ENCODE measurements at regions not wholly inside any gene's neighbourhood (a gene's known extent, or its start where the extent isn't known, plus 50 kb on each side); places are given as distances from the start of the nearest gene placed in this dataset.
"Not testable (repeated sequence)": the region's sequence is repeated elsewhere in the genome, so short reads cannot be mapped to it uniquely, and the experiment has no call there.

GRCh38 chr6:15109338-15110090 is 136.4 kb upstream of the JARID2 start:
- intact Hi-C loops (cut with DNase I) = no loop called here
- DNase-seq (ENCODE audit: low spot score) = no peak

- DNase-seq (ENCODE audit: low spot score) = no peak
Observed at GRCh38 chr6:15110726-15111354, 135.0 kb upstream of the JARID2 start.

DNA sequence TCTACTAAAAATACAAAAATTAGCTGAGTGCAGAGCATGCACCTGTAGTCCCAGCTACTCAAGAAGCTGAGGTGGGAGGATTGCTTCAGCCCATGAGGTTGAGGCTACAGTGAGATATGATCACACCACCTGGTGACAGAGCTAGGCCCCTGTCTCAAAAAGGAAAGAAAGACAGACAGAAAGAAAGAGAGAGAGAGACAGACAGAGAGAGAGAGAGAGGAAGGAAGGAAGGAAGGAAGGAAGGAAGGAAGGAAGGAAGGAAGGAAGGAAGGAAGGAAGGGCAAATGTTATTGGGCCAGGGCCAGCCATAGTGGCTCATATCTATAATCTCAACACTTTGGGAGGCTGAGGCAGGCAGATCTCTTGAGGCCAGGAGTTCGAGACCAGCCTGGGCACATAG is 134.3 kb upstream of the JARID2 start:
- intact Hi-C loops (cut with DNase I); DNase-seq (ENCODE audit: low spot score): not testable (repeated sequence)

More at GRCh38 chr6:15110726-15111354, 135.0 kb upstream of the JARID2 start:
- intact Hi-C loops (cut with DNase I) = no loop called here

- intact Hi-C loops (cut with DNase I) = no loop called here
- DNase-seq (ENCODE audit: low spot score) = no peak
Observed at GRCh38 chr6:15113587-15113986, 132.3 kb upstream of the JARID2 start.

DNA sequence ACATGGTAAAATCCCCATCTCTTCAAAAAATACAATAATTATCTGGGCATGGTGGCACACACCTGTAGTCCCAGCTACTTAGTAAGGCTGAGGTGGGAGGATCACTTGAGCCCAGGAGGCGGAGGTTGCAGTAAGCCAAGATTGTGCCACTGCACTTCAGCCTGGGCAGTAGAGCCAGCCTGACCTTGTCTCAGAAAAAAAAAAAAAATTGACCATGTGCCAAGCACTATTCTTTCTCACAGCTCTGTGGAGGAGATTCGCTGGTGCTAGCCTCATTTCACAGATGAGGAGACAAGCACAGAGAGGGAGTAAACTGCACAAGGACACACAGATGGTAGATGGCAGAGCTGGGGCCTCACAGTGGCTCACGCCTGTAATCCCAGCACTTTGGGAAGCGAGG is 131.8 kb upstream of the JARID2 start:
- intact Hi-C loops (cut with DNase I) = no loop called here
- DNase-seq (ENCODE audit: low spot score) = no peak

- no peak for DNase-seq (ENCODE audit: low spot score)
- intact Hi-C loops (cut with DNase I) = no loop called here
Observed at GRCh38 chr6:15116889-15117288, 129.0 kb upstream of the JARID2 start.

DNA sequence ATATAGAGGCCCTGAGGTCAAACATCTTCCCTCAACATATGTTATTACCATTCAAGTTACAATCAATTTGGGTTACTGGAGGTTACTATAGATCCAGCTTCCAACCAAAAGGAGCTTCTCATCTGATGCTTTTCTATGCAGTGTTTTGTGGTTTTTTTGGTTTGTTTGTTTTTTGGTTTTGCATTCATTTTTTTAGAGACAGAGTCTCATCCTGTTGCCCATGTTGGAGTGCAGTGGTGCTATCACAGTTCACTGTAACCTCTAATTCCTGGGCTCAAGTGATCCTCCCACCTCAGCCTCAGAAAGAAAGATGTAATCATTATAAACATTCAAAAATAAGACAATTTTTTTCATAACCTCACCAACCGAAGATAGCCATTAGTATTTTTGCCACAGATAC is 124.4 kb upstream of the JARID2 start:
- intact Hi-C loops (cut with DNase I) = no loop called here
- DNase-seq (ENCODE audit: low spot score) = no peak

- intact Hi-C loops (cut with DNase I) = no loop called here
- DNase-seq (ENCODE audit: low spot score) = no peak
Observed at GRCh38 chr6:15121977-15122550, 123.8 kb upstream of the JARID2 start.

GRCh38 chr6:15129887-15130286 is 116.0 kb upstream of the JARID2 start:
- intact Hi-C loops (cut with DNase I) = no loop called here
- DNase-seq (ENCODE audit: low spot score) = no peak

- no peak for DNase-seq (ENCODE audit: low spot score)
- intact Hi-C loops (cut with DNase I) = no loop called here
Observed at GRCh38 chr6:15131234-15131633, 114.6 kb upstream of the JARID2 start.

DNA sequence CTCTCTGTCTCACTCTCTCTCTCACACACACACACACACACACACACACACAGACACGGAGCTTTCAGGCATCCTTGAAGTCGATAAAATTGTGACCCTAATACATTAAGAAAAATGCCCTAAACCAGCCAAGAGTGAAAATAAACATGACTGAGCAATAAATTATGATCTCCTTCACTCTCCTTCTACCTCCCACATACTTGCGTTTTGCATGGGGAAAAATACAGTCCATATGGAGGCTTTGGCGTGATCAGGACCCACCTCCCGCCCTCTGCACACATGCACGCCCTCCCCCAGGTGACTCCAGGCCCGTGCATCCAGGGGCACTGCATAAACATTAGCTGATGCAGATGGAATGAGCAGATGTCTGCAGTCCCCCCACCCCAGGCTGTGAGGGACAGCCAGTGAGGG is 114.2 kb upstream of the JARID2 start:
- no peak for DNase-seq (ENCODE audit: low spot score)
- intact Hi-C loops (cut with DNase I) = loop anchor here in 1 of 2 donors (2.0 kb wide), 1 partner anchor 205 kb away; no protein-coding TSS in a partner anchor

- intact Hi-C loops (cut with DNase I) = loop anchor here in 1 of 2 donors (2.0 kb wide), 1 partner anchor 205 kb away; no protein-coding TSS in a partner anchor
- no peak for DNase-seq (ENCODE audit: low spot score)
Observed at GRCh38 chr6:15132167-15132566, 113.7 kb upstream of the JARID2 start.

DNA sequence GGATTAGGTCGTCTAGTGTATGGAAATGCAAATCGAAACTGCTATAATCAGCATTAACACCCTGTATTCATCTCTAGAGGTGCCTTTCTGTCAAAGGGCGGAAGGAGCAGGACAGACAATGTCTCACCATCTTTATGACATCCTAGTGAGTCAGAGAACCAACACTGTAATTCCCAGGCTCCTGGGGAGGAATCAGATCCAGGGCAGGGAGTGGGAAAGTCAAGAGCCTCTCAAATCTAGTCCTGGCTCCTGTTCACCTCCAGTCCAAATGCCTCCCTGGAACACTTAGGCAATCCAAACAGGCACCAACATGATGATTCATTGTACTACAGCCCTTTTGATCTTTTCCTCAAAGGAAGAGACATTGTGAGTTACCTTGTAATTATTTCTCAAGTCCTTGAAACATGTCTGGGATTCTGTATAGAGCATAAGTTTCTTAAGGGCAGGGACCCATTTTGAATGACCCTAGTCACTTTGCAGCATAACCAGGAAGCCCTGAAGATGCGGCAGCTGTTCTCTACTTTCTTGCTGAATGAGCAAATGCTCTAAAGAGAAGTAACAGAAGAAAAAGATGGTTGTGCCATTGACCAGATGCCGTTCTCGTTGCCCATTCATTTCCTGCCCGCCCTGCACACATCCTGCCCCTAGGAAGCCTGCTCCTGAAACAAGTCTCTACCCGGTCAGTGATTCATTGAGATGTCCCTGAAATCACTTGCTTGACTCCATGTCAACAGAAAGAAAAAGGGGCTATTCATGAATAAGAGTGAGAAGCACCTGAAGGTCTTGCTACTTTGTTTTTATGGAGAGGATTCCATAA is 112.8 kb upstream of the JARID2 start:
- no peak for DNase-seq (ENCODE audit: low spot score)

DNA sequence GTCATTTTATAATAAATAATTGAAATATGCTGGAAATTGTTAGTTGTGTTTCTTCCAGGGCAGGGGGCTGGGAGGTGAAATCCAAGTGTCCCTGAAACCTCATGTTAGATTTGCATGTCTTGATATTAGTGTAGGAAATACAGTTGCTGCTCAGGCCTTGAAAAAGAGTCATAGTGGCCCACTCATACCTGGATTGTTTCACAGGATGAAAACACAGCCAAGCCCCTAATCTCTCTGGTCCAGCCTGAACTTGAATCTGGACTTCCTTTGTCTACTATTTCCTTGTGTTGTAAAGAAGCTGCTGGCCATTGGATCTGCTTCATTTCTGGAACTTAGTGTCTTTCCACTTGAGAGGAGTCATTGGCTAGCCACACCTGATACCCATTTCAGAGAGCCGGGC is 108.8 kb upstream of the JARID2 start:
- no peak for DNase-seq (ENCODE audit: low spot score)
- intact Hi-C loops (cut with DNase I) = no loop called here

More for the DNA sequence above, 112.8 kb upstream of the JARID2 start:
- intact Hi-C loops (cut with DNase I) = loop anchor here in 1 of 2 donors (2.0 kb wide), 1 partner anchor 204 kb away; no protein-coding TSS in a partner anchor

- intact Hi-C loops (cut with DNase I) = no loop called here
- DNase-seq (ENCODE audit: low spot score) = no peak
Observed at GRCh38 chr6:15143086-15143485, 102.8 kb upstream of the JARID2 start.

- intact Hi-C loops (cut with DNase I) = no loop called here
Observed at GRCh38 chr6:15143540-15143939, 102.3 kb upstream of the JARID2 start.

DNA sequence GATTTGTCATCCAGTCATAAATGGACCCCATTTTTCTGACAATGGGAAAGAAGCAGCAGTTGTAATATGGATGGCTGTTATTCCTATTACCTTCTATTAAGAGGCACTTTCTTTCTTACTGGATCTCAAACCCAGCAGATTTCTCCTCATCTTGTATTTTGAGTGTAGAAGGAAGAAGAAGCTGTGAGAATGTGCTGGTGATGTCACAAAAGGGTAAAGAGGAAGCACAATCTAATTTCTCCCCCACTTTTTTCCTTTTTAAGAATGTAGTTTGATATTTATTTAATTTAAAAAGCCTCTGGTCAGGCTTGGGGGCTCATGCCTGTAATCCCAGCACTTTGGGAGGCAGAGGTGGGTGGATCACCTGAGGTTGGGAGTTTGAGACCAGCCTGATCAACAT is 100.0 kb upstream of the JARID2 start:
- DNase-seq (ENCODE audit: low spot score) = no peak
- intact Hi-C loops (cut with DNase I) = no loop called here

More at GRCh38 chr6:15143540-15143939, 102.3 kb upstream of the JARID2 start:
- DNase-seq (ENCODE audit: low spot score) = no peak

- intact Hi-C loops (cut with DNase I) = no loop called here
- no peak for DNase-seq (ENCODE audit: low spot score)
Observed at GRCh38 chr6:15147827-15148226, 98.0 kb upstream of the JARID2 start.

GRCh38 chr6:15148356-15148946 is 97.4 kb upstream of the JARID2 start:
- intact Hi-C loops (cut with DNase I) = no loop called here
- no peak for DNase-seq (ENCODE audit: low spot score)
